ENCODE measurements at regions not wholly inside any gene's neighbourhood (a gene's known extent, or its start where the extent isn't known, plus 50 kb on each side); places are given as distances from the start of the nearest gene placed in this dataset.
"Not testable (repeated sequence)": the region's sequence is repeated elsewhere in the genome, so short reads cannot be mapped to it uniquely, and the experiment has no call there.

DNA sequence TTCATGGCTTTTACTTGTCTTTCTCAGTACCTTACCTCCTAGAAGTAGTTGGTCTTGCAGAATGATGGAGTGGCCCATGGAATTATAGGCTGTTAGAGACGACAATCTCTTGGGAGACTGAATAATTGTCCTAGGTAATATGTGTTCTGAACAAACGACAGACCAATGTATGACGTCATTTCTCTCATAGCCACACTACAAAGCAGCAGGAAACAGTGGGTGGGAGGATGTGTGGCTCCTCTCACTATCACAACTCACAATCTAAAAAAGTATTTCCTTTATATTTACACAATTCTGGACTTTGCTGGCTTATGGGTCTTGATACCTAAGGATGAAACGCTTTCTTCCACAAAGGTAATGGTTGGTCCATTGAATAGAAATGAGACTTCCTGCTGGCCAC is 183.9 kb downstream of the TOX3 start:
- no peaks in the 10 kb centered on the region for H3K36me3 ChIP-seq (ENCODE audit: insufficient read depth, low read length)
- no peaks in the 10 kb centered on the region for H3K27me3 ChIP-seq (ENCODE audit: insufficient read depth, low read length)
- no peak overlapping the region for H2AFZ ChIP-seq (ENCODE audit: low read length, unreplicated experiment)
- H3K4me3 ChIP-seq (ENCODE audit: low read depth, low read length): no peak overlapping the region
- no peaks in the 10 kb centered on the region for H3K79me2 ChIP-seq (ENCODE audit: control insufficient read depth, insufficient read depth, low read length, unreplicated experiment)
- H3K27ac ChIP-seq (ENCODE audit: low read depth, low read length): no peak overlapping the region
- H3K4me1 ChIP-seq (ENCODE audit: control insufficient read depth, insufficient read depth, low read length, unreplicated experiment): no peaks in the 10 kb centered on the region

DNA sequence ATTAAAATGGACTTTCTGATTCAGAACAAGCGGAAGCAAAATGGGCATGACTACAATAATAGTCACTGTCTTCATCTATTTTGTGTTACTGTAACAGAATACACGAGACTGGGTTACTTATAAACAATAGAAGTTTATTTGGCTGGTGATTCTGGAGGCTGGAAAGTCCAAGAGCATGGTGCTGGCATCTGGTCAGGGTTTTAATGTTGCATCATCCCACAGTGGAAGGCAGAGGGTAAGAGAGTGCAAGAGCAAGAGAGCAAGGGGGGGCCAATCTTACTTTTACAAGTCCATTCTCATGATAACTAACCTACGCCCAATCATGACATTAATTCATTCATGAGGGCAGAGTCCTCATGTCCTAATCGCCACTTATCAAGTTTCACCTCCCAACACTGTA is 189.2 kb downstream of the TOX3 start:
- no peaks in the 10 kb centered on the region for H3K4me1 ChIP-seq (ENCODE audit: control insufficient read depth, insufficient read depth, low read length, unreplicated experiment)
- H3K36me3 ChIP-seq (ENCODE audit: insufficient read depth, low read length): no peaks in the 10 kb centered on the region
- H2AFZ ChIP-seq (ENCODE audit: low read length, unreplicated experiment): no peak overlapping the region
- H3K27me3 ChIP-seq (ENCODE audit: insufficient read depth, low read length): no peaks in the 10 kb centered on the region
- H3K79me2 ChIP-seq (ENCODE audit: control insufficient read depth, insufficient read depth, low read length, unreplicated experiment): no peaks in the 10 kb centered on the region
- H3K27ac ChIP-seq (ENCODE audit: low read depth, low read length): no peak overlapping the region
- no peak overlapping the region for H3K4me3 ChIP-seq (ENCODE audit: low read depth, low read length)

DNA sequence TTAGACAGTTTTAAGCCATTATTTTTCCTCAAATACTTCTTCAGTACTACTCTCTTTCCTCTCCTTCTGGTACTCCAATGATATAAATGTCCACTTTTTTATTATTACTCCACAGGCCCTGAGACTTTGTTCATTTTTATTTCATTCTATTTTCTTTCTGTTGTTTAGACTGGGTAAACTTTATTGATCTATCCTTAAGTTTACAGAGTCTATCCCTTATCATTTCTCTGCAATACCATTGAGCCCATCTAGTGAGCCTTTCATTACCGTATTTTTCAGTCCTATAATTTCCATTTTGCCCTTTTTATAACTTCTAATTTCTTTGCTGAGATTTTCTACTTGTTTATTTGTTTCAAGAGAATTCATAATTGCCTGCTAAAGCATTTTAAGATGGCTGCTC is 193.7 kb downstream of the TOX3 start:
- H3K79me2 ChIP-seq (ENCODE audit: control insufficient read depth, insufficient read depth, low read length, unreplicated experiment): no peaks in the 10 kb centered on the region
- H3K4me3 ChIP-seq (ENCODE audit: low read depth, low read length): no peak overlapping the region
- no peak overlapping the region for H3K27ac ChIP-seq (ENCODE audit: low read depth, low read length)
- H2AFZ ChIP-seq (ENCODE audit: low read length, unreplicated experiment): no peak overlapping the region
- no peaks in the 10 kb centered on the region for H3K27me3 ChIP-seq (ENCODE audit: insufficient read depth, low read length)
- no peaks in the 10 kb centered on the region for H3K4me1 ChIP-seq (ENCODE audit: control insufficient read depth, insufficient read depth, low read length, unreplicated experiment)
- no peaks in the 10 kb centered on the region for H3K36me3 ChIP-seq (ENCODE audit: insufficient read depth, low read length)

DNA sequence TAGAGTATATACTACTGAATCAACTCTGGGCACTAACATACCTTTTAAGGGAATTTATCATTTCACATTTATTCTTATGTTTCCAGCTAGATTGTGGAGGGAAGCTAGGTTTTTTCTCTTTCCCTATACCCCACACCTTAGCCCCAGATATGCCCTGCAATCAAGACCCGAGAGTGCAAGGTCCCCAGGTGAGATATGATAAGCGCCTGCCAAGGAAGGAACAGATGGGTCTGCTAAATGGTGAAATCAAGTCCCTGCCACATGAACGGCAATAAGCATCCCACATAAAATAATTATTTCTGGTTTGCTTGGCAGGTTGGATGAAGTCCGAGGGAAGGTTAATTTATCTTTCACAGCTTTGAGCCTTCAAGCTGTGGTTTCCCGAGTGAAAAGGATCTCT is 195.5 kb downstream of the TOX3 start:
- Histone ChIP-seq H3K36me3 (ENCODE audit: insufficient read depth, low read length) (no peaks in the 10 kb centered on the region), H3K4me3 (ENCODE audit: low read depth, low read length) (no peak overlapping the region), H3K79me2 (ENCODE audit: control insufficient read depth, insufficient read depth, low read length, unreplicated experiment) (no peaks in the 10 kb centered on the region), H3K27me3 (ENCODE audit: insufficient read depth, low read length) (no peaks in the 10 kb centered on the region), H3K4me1 (ENCODE audit: control insufficient read depth, insufficient read depth, low read length, unreplicated experiment) (no peaks in the 10 kb centered on the region), H2AFZ (ENCODE audit: low read length, unreplicated experiment) (no peak overlapping the region), H3K27ac (ENCODE audit: low read depth, low read length) (no peak overlapping the region)

DNA sequence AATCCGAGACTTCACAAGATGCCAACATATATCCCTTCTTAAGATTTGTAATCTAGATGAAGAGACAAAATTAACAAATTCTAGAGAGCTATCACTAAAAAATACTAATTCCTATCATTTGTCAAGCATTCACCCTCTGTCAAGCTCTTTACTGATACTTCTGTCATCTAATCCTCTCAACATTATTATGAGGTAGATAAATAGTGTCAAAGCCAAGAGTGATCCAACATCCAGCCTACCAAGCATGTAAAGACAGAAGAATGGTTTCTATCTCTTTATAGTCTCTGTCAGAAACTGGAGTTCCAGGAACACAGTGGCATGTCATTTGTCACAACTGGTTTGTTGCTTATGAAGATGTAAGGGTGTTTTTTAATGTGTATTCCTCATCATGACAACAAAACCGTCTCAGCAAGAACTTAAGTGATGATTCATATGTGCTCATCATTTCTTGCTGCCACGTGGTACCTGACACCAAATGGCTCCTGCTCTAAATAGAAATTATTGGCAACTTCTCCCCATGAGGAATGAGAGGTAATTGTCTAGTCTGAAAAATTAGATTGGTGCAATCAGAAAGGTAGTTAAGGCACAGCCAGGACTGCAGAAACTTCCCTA is 196.8 kb downstream of the TOX3 start:
- no peaks in the 10 kb centered on the region for H3K79me2 ChIP-seq (ENCODE audit: control insufficient read depth, insufficient read depth, low read length, unreplicated experiment)
- no peaks in the 10 kb centered on the region for H3K27me3 ChIP-seq (ENCODE audit: insufficient read depth, low read length)
- no peaks in the 10 kb centered on the region for H3K36me3 ChIP-seq (ENCODE audit: insufficient read depth, low read length)
- H3K4me3 ChIP-seq (ENCODE audit: low read depth, low read length): no peak overlapping the region
- H2AFZ ChIP-seq (ENCODE audit: low read length, unreplicated experiment): no peak overlapping the region
- no peaks in the 10 kb centered on the region for H3K4me1 ChIP-seq (ENCODE audit: control insufficient read depth, insufficient read depth, low read length, unreplicated experiment)
- H3K27ac ChIP-seq (ENCODE audit: low read depth, low read length): no peak overlapping the region

DNA sequence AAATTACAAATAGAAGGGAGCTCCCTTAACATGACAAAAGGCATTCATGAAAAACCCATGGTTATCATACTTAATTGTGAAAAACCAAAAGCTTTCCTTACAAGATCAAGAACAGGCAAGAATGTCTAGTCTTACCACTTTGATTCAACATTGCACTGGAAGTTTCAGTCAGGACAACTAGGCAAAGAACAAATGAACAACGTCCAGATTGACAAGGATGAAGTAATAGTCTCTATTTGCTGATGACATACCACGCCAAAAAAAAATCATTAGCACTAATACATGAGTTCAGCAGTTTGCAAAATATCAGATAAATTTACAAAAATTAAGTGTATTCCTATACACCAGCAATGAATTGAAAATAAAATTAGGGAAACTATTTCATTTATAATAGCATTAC is 200.2 kb downstream of the TOX3 start:
- Histone ChIP-seq H3K4me3 (ENCODE audit: low read depth, low read length) (no peak overlapping the region), H3K27ac (ENCODE audit: low read depth, low read length) (no peak overlapping the region)

DNA sequence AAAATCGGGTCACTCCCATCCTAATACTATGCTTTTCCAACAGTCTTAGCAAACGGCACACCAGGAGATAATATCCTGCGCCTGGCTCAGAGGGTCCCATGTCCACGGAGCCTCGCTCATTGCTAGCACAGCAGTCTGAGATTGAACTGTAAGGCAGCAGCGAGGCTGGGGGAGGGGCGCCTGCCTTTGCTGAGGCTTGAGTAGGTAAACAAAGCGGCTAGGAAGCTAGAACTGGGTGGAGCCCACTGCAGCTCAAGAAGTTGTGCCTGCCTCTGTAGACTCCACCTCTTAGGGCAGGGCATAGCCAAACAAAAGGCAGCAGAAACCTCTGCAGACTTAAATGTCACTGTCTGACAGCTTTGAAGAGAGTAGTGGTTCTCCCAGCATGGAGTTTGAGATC is 213.3 kb downstream of the TOX3 start:
- H3K4me3 ChIP-seq (ENCODE audit: low read depth, low read length); H3K27me3 ChIP-seq (ENCODE audit: insufficient read depth, low read length); H3K79me2 ChIP-seq (ENCODE audit: control insufficient read depth, insufficient read depth, low read length, unreplicated experiment); H3K27ac ChIP-seq (ENCODE audit: low read depth, low read length); H2AFZ ChIP-seq (ENCODE audit: low read length, unreplicated experiment); H3K36me3 ChIP-seq (ENCODE audit: insufficient read depth, low read length); H3K4me1 ChIP-seq (ENCODE audit: control insufficient read depth, insufficient read depth, low read length, unreplicated experiment): not testable (repeated sequence)

More for the DNA sequence above, 200.2 kb downstream of the TOX3 start:
- no peaks in the 10 kb centered on the region for H3K79me2 ChIP-seq (ENCODE audit: control insufficient read depth, insufficient read depth, low read length, unreplicated experiment)
- no peak overlapping the region for H2AFZ ChIP-seq (ENCODE audit: low read length, unreplicated experiment)
- H3K27me3 ChIP-seq (ENCODE audit: insufficient read depth, low read length): no peaks in the 10 kb centered on the region
- no peaks in the 10 kb centered on the region for H3K4me1 ChIP-seq (ENCODE audit: control insufficient read depth, insufficient read depth, low read length, unreplicated experiment)
- no peaks in the 10 kb centered on the region for H3K36me3 ChIP-seq (ENCODE audit: insufficient read depth, low read length)

DNA sequence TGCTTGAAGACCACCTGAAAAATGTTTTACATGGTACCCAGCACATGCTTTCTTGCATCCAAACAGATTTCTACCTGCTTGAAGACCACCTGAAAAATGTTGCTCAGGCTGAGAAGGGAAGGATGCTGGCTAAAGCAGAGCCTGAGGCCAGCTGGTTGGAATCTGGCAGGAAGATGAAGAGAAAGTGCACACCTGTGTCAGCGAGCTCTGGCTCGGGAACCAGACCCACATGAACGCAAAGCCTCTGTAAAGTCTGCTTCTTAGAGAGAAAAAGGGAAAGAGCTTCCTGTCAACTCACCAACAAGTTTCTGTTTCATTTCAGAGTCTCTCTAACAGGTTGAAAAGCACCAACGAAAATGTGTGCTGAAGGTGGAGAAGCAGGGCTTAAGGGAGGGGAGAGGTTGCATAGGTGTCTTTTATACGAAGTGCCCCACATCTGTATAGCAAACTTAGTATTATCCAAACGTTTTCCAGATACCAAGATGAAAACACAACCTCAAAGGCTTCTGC is 226.0 kb downstream of the TOX3 start:
- Histone ChIP-seq H3K4me3 (ENCODE audit: low read depth, low read length) (no peak overlapping the region), H2AFZ (ENCODE audit: low read length, unreplicated experiment) (no peak overlapping the region)

DNA sequence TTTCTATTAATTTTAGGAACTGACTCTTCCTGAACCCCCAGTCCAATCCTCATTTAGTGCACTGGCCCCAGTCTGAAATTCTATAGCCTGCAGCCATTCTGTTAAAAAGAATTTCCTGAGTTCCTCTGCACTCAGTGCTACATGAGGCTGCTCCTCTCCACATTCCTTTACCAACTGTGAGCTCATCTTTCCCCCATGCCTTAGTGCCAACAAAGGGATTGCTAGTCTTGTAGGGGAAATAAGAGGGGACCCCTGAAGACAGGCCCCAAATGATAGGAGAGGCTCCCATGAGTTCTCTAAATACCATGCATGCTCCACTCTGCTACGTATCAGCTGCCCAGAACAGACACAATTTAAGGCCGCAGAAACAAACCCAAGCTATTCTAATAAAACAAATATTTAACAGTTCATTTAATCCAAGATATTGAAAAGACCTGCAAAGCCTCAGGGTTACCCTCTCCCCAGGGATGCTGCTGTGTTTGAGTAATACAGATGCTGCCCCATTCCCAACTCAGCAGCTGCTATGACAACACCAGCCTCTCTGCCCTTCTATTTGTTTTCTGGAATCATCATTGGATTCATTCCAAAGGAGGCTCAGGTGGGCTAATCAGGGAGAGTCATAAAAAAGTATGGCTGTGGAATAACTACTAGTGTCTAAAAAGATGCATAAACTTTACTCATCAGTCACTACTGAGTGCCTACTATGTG is 228.5 kb downstream of the TOX3 start:
- Histone ChIP-seq H2AFZ (ENCODE audit: low read length, unreplicated experiment) (no peak overlapping the region), H3K27me3 (ENCODE audit: insufficient read depth, low read length) (no peaks in the 10 kb centered on the region), H3K4me1 (ENCODE audit: control insufficient read depth, insufficient read depth, low read length, unreplicated experiment) (no peaks in the 10 kb centered on the region), H3K36me3 (ENCODE audit: insufficient read depth, low read length) (no peaks in the 10 kb centered on the region), H3K4me3 (ENCODE audit: low read depth, low read length) (no peak overlapping the region), H3K27ac (ENCODE audit: low read depth, low read length) (no peak overlapping the region), H3K79me2 (ENCODE audit: control insufficient read depth, insufficient read depth, low read length, unreplicated experiment) (no peaks in the 10 kb centered on the region)

More for the DNA sequence above, 226.0 kb downstream of the TOX3 start:
- H3K27me3 ChIP-seq (ENCODE audit: insufficient read depth, low read length): no peaks in the 10 kb centered on the region
- H3K79me2 ChIP-seq (ENCODE audit: control insufficient read depth, insufficient read depth, low read length, unreplicated experiment): no peaks in the 10 kb centered on the region
- no peak overlapping the region for H3K27ac ChIP-seq (ENCODE audit: low read depth, low read length)
- no peaks in the 10 kb centered on the region for H3K4me1 ChIP-seq (ENCODE audit: control insufficient read depth, insufficient read depth, low read length, unreplicated experiment)
- no peaks in the 10 kb centered on the region for H3K36me3 ChIP-seq (ENCODE audit: insufficient read depth, low read length)

DNA sequence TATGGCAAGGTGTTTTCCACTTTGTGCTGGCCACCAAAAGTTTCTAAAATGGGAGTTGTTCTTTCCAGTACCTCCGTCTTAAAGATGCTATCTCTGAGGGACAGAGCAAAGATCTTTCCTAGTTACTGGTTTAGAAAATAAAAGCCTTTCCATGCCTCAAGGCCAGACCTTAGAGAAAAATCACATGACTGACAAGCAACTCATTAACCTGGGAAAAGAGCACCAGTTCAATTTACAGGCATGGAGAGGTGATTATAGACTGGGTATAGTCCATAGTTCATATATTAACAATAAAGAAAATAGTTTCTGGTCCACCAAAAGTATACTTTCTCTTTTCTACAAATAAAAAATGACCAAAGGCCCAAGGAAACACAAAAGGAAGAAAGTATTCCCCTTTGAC is 230.7 kb downstream of the TOX3 start:
- no peaks in the 10 kb centered on the region for H3K27me3 ChIP-seq (ENCODE audit: insufficient read depth, low read length)
- H2AFZ ChIP-seq (ENCODE audit: low read length, unreplicated experiment): no peak overlapping the region
- H3K4me1 ChIP-seq (ENCODE audit: control insufficient read depth, insufficient read depth, low read length, unreplicated experiment): no peaks in the 10 kb centered on the region
- no peaks in the 10 kb centered on the region for H3K79me2 ChIP-seq (ENCODE audit: control insufficient read depth, insufficient read depth, low read length, unreplicated experiment)
- H3K27ac ChIP-seq (ENCODE audit: low read depth, low read length): no peak overlapping the region
- no peak overlapping the region for H3K4me3 ChIP-seq (ENCODE audit: low read depth, low read length)
- H3K36me3 ChIP-seq (ENCODE audit: insufficient read depth, low read length): no peaks in the 10 kb centered on the region

DNA sequence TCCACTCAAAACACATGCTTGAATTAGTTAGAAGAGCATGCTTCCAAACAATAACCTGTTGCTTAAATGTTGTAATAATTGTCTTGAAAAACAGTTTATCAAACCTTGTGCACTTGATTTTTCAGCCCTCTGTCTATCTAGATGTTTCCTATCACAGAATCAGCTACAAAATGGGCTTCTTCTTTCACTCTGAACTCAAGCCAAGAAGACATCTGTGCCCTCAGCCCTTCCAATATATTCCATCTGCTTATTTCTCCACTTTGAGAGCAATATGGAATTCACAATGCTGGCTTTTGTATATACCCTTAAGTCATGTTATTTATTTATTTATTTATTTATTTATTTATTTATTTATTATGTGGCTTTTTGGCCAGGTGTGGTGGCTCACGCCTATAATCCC is 234.2 kb downstream of the TOX3 start:
- Histone ChIP-seq H2AFZ (ENCODE audit: low read length, unreplicated experiment) (no peak overlapping the region), H3K36me3 (ENCODE audit: insufficient read depth, low read length) (no peaks in the 10 kb centered on the region), H3K79me2 (ENCODE audit: control insufficient read depth, insufficient read depth, low read length, unreplicated experiment) (no peaks in the 10 kb centered on the region), H3K27ac (ENCODE audit: low read depth, low read length) (no peak overlapping the region), H3K4me1 (ENCODE audit: control insufficient read depth, insufficient read depth, low read length, unreplicated experiment) (no peaks in the 10 kb centered on the region), H3K27me3 (ENCODE audit: insufficient read depth, low read length) (no peaks in the 10 kb centered on the region), H3K4me3 (ENCODE audit: low read depth, low read length) (no peak overlapping the region)
